PFSK-1 (cell line): ENCODE measurements at regions not wholly inside any gene's neighbourhood (a gene's known extent, or its start where the extent isn't known, plus 50 kb on each side); places are given as distances from the start of the nearest gene placed in this dataset.

Experiments used
- FOXP2 ChIP-seq: optimal IDR thresholded peaks from 2 replicates; pipeline ENCODE3; 2011; ENCODE audit warnings: borderline replicate concordance, control low read depth, inconsistent platforms; ENCODE audit not compliant: insufficient read depth; ENCODE audit errors: extremely low read length, extremely low read depth
- POLR2AphosphoS5 ChIP-seq: IDR thresholded peaks from 2 replicates; pipeline ENCODE4 v1.6.1; 2012; ENCODE audit warnings: low read depth, mild to moderate bottlenecking, control low read depth, low read length, moderate library complexity
- SIN3A ChIP-seq: IDR thresholded peaks from 2 replicates; pipeline ENCODE4 v1.6.1; 2012; ENCODE audit warnings: mild to moderate bottlenecking, low read length, moderate library complexity, borderline replicate concordance; ENCODE audit not compliant: insufficient read depth
- TAF1 ChIP-seq: IDR thresholded peaks from 2 replicates; pipeline ENCODE4 v1.6.1; 2012; ENCODE audit warnings: low read length, control low read depth, borderline replicate concordance; ENCODE audit not compliant: insufficient read depth
- TF ChIP-seq, protein P1 (sequence below), 2 experiments: IDR thresholded peaks; 2 replicates each; pipeline versions ENCODE4 v1.6.1 to v1.8.0; 2011 to 2012; ENCODE audit warnings: low read depth in 2 of 2, low read length in 2 of 2, control low read depth in 1 of 2, inconsistent platforms in 1 of 2, mild to moderate bottlenecking in 1 of 2, moderate library complexity in 1 of 2; ENCODE audit not compliant: insufficient read depth in 1 of 2

DNA sequence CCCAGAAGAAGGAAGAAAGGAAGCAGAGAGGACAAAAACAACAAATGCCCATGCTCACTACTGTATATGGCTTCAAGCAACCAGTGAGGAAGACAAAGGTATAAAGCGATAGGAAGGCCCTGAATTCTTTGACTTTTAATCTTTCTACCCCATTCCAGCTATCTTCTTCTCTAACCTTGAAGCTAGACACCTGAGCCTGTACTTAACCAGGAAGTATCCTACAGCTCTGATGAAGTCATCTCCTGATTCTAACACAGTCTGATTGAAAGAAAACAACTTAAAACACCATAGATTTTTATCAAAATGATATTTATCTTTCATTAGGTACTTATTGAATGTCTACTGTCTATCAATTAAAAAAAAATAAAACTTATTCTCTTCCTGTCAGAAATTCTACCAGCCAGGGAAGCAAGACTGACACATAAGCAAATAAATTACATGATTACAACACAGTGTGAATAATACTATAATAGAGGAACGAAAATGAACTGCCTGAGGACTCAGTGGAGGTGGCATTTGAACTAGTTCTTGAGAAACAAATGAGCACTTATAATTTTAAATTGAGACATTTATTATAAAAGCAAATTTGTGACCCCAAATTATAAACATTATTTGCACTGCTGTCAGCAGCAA is 123.3 kb upstream of the ELL2 start:
- TF ChIP-seq, protein P1, sequence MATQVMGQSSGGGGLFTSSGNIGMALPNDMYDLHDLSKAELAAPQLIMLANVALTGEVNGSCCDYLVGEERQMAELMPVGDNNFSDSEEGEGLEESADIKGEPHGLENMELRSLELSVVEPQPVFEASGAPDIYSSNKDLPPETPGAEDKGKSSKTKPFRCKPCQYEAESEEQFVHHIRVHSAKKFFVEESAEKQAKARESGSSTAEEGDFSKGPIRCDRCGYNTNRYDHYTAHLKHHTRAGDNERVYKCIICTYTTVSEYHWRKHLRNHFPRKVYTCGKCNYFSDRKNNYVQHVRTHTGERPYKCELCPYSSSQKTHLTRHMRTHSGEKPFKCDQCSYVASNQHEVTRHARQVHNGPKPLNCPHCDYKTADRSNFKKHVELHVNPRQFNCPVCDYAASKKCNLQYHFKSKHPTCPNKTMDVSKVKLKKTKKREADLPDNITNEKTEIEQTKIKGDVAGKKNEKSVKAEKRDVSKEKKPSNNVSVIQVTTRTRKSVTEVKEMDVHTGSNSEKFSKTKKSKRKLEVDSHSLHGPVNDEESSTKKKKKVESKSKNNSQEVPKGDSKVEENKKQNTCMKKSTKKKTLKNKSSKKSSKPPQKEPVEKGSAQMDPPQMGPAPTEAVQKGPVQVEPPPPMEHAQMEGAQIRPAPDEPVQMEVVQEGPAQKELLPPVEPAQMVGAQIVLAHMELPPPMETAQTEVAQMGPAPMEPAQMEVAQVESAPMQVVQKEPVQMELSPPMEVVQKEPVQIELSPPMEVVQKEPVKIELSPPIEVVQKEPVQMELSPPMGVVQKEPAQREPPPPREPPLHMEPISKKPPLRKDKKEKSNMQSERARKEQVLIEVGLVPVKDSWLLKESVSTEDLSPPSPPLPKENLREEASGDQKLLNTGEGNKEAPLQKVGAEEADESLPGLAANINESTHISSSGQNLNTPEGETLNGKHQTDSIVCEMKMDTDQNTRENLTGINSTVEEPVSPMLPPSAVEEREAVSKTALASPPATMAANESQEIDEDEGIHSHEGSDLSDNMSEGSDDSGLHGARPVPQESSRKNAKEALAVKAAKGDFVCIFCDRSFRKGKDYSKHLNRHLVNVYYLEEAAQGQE (IDR thresholded peaks at IDR 0.05; ENCODE audit: insufficient read depth in 1 of 2, low read depth in 2 of 2, low read length in 2 of 2): no peak
- TF ChIP-seq POLR2AphosphoS5 (no peak), TAF1 (no peak), SIN3A (no peak), FOXP2 (no peak)
